GM12892 (cell line): ENCODE measurements at regions not wholly inside any gene's neighbourhood (a gene's known extent, or its start where the extent isn't known, plus 50 kb on each side); places are given as distances from the start of the nearest gene placed in this dataset.

ENCODE experiments used
- POLR2A ChIP-seq: IDR thresholded peaks from 2 replicates; pipeline ENCODE4 v1.6.1; 2011; ENCODE audit warnings: low read depth, low read length, control low read depth
- POLR2AphosphoS5 ChIP-seq: IDR thresholded peaks from 2 replicates; pipeline ENCODE4 v1.6.1; 2011; ENCODE audit warnings: low read depth, low read length, control low read depth
- TAF1 ChIP-seq: IDR thresholded peaks from 2 replicates; pipeline ENCODE4 v1.6.1; 2011; ENCODE audit warnings: low read depth, mild to moderate bottlenecking, control low read depth, low read length, borderline replicate concordance

GRCh38 chr5:26660116-26660515, 378.3 kb downstream of the CDH9 start:
- no peak for TF ChIP-seq POLR2A
- TF ChIP-seq TAF1 = no peak
- no peak for TF ChIP-seq POLR2AphosphoS5
